GM15510 (cell line): ENCODE measurements at regions not wholly inside any gene's neighbourhood (a gene's known extent, or its start where the extent isn't known, plus 50 kb on each side); places are given as distances from the start of the nearest gene placed in this dataset.

ENCODE experiments used
- POLR2A ChIP-seq: IDR thresholded peaks from 3 replicates; pipeline ENCODE4 v1.6.1; 2011; ENCODE audit warnings: borderline replicate concordance; ENCODE audit not compliant: insufficient read length; ENCODE audit errors: extremely low read depth

DNA sequence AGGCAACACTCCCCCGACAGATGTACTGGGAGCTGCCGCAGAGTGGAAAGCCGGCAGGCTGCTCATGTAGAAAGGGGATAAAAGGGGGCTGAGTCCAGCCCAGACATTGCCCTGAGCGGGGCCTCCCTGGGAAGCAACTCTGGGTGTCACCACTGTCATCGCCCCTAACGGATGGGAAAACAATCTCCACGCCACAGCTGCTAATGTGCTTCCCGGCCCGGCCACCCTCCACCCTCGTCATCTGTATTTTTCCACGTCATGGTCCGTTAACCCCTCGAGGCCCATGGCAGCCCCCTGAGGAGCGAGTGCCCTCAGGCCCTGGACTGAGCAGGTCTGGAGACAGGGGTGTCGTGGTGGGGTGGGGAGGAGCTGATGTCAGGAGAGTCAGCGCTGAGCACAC is 227.4 kb downstream of the DLL1 start:
- no peak for TF ChIP-seq POLR2A

DNA sequence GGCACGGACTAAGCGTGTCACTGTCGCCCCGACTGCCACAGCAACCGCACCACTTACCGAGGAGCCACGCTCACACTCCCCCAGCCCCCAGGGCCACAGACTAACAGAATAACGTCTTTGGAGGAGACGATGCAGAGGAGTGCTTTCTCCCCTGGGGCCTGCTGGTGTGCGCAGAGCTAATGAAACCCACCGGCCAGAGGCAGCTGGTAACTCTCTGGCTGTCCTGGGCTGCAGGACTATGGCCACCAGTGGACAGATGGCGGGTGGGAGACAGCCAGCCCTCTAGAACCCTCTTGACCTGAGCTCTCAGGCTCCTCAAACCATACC is 228.0 kb downstream of the DLL1 start:
- no peak for TF ChIP-seq POLR2A

DNA sequence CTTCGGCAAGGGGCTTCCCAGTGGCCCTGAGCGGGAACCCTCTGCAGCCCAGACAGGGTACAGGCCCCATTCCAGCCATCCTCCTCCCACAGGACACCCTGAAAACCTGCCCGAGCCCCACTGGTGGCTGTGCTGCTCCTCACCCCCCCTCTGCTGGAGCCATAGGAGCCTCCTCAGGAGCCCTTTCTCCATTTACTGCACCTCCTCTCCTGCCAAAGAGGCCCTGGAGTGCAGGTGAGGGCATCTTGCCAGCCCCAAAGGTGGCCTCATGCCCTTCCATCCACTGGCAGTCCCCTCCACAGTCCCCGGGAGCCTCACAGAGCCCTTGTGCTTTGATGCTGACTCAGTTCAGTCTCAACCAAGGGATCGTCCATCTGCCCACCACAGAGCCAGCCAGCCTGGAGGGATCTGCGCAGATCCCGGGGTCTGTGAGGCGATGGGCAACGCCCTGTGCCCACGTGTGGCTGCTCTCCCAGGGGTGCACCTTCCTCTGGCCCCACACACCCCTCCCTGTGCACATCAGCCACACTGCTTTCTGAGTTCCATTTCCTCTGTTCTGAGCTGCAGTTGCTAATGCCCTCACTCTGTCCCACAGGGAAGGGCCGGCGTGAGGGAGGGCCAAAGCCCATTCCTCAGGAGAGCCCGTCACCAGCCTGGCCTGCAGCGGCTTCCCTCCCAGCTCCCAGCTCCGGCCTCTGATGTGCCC is 228.5 kb downstream of the DLL1 start:
- no peak for TF ChIP-seq POLR2A

DNA sequence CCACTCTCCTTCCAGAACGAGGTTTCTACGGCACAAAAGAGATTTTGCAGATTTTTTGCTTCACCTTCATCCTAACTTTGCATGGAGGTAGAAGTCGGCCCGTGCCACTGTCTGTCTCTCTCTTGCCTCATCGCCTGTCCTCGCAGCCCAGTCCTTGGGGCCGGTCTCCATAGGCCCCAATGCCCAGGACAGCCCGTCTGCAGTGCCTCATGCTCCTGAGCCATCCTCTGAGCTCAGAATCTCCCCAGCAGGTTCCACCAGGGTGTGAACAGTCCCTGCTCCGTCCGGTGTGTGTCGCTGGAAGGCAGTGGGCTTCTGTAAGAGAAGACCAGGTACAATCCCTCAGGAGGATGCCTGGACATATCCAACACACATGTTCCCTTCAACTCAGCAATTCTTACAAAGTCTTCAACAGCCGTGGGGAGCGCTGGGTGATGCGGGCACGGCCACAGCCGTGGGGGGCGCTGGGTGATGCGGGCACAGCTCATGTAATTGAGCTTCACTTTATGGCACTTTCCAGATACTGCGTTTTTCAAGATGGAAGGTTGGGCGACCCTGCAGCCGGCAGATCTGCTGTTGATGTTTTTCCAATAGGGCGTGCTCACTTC is 231.9 kb downstream of the DLL1 start:
- no peak for TF ChIP-seq POLR2A

DNA sequence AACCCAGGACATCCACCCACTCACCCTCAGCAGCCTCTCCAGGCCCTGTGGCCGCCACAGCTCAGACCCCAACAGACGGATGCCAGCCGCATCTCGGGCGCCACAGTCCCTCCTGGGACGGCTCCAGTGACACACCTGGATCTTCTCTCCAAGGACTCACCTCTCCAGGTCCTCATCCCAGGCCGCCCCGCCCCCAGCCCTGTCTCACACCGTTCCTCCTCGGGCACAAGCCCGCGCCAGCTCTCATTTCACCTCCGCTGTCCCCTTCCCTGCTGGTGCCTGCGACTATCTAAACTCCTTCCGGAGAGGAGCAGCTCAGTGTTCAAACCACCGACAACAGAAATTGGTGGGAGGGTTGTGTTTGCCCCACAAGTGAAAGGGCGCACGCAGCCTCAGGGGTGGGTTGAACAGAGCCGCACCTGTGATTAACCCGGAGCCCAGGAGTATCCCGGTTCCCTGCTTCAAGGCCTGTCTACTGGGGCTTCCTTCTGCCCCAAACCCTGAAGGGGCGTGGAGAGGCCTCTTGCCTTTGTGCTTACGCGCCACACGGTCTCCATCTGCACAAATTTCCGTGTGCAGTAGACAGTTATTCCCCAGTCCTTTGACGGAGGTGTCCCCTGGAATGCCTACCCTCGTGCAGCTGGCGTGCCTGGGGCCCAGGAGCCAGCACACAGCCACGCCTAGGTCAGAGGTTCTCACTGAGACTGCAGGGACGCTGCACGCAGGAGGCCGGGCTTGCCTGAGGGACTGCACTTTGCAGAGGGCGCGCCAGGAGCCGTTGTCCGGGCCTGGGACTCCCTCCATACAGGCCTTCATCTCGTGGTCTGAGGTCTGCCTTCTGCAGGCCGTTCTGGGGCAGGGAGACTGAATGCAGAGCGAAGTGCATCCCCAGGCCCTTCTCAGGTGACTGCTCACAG is 232.7 kb downstream of the DLL1 start:
- no peak for TF ChIP-seq POLR2A

DNA sequence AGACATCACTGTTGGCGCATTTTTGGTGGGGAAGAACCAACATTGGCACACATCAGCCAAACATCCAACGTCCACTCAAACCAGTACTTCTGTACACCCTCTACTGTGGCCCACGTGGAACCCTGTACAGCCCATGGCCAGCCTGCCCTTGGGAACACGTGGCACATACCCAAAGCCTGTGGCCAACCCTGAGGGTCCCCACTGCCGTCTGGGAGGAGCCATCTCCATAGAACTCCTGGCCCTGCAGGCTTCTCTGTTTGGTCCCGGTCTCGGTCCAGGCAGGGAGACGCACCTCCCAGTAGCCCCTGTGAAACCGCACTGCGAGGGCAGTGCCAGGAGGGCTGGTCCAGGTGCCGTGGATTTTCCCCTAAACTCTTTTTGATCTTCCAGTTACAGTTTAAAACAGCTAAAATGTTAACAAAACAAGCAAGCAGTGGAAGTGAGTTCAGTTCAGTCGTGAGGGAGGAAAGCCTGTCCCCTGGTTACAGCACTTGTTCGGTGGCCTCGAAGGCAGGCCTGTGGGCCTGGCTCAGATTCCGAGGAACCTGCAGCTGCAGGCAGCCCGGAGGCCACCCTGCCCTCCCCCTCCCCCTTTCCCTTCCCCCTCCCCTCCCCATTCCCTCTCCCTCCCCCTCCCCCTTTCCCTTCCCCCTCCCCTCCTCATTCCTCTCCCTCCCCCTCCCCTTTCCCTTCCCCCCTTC is 233.7 kb downstream of the DLL1 start:
- no peak for TF ChIP-seq POLR2A

DNA sequence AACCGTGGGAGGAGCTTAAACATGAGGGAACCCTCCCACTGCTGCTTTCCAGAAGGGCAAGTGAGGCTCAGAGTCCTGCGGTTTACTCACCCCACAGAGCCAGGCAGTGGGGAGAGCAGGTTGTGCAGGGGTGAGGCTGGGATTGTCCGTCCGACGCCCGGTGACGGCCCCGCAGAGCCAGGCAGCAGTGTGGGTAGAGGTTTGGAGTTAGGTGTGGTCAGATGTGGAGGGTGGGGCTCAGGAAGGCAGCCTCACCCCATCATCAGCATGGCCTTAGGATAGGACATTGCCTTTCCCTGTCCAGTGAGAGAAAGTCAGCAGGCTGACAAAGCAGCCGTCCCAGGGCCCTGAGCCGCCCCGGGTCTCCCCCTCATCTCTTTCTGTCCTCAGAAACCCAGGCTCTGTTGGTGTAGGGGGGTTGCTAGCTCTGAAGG is 234.6 kb downstream of the DLL1 start:
- no peak for TF ChIP-seq POLR2A

DNA sequence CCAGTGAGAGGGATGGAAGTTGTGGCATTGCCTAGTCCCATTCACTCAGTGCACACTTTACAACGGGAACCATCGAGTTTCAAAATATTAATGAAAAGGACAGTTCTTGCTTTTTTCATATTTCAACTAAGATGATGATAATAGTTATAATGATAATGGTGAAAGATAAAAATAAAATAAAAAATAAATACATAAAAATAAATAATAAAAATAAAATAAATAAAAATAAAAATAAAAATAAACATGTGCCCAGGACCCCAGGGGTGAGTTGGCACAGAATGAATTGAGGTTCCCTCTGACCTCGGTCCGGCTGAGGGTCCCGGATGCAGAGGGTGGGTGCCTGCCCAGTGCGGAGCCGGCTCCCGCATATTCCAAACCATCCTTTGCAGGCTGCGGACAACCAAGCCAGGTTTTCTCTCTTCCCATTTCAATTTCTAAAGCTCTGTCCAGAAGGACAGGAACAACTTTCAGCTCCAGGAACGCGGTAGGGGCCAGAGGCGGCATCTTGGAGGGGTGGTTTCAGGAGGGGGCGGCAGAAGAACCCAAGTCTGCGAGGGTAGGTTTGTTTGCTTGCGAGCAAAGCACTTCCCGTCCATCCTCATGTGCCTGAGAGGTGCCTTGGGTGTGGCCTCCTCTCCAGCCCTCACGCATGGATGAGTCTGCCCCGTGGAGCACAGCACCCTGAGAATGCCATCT is 236.8 kb downstream of the DLL1 start:
- no peak for TF ChIP-seq POLR2A

DNA sequence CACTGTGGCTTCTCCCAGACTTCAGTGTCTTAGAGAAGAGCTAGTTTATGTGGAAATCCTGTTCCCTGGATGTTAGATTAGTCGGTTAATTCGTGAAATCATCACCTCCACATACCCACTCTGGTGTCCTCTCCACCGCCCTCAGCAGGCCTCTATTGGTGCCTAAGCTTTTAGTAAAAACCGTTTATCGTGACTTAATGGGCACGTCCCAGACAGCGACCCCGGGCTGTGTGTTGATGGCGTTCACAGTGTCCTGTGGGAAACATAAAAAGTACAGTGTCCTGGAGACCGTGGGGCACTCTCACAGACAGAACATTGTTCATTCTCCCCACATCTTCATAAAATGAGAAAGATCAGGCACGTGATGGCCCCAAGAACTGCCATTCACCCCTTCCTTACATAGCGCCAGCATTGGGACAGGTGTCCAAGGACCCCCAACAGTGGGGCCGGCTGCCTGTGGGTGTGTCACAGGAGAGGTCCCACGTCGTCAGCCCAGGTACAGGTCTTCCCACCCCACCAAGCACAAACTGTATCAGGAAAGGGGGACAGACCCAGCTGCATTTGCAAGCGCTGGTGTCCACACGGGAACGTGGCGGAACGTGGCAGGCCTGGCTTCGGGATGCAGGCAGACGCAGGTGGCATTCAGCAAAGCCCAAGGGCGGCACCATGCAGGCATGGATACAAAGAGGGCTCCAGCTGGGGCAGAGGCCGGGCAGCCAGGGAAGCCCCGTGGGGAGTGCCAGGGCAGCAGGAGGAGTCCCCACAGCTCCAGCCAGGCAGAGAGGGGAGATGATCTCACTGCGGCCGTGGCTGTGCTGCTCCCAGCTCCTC is 237.7 kb downstream of the DLL1 start:
- TF ChIP-seq POLR2A: no peak

DNA sequence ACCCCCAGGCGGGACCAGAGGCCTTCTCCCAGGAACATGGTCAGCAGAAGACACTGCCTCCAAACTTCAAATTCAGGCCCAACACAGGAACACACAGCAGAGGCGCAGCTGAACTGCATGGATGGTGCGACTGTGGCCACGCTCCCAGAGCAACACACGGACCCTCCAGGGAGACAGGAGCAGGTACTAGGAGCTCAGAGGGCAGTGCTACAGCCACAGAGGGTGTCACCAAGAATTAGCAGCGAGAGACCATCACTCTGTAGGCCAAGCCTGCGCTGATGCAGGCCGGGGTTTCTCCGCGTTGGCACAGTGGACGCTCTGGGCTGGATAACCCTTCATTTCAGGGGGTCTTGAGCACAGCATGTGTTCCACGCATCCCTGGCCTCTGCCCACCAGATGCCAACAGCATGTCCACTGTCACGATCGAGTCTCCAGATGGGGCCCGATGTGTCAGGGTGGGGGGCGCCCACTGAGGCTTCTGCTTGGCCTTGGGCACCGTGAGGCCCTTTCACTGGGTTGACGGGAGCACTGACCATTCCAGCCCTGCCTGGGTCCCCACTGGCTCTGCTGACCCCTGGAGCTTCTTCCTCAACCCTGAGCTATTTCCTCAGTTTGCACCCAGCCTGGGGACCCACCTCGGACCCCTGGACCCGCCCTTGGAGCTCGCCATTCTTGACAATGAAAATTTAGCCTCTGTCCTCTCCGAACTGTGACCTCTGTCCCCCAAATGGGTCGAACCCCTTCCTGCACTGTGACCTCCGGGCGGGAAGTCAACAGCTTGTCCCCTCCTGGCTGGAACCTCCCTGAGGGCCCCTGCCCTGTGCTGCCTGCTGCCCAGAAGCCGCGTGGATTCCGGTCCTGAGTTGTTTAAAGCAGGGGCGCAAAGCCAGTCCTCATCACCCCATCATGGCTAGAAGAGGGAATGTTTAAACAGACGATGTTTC is 239.4 kb downstream of the DLL1 start:
- no peak for TF ChIP-seq POLR2A

DNA sequence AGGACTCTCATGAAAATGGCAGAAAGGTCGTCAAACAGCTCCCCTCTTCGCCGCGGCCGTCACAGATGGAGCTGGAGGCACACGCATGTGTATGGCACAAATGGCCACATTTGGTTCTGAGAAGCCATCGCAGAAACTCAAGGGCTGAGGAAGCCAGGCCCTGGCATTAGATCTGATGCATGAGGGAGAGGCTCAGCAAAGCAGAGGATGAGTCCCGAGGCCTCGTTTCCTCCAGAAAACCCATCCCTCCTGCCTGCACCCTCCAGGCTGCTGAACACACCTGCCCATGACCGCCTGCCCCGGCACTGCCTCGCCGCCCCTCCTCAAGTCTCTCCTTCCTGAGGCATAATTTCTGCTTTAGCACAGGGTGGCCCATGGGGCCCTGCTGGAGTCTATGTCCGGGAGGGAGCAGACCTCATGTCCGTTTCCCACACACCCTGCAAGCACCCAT is 240.3 kb downstream of the DLL1 start:
- no peak for TF ChIP-seq POLR2A
